B cell (primary cell): ENCODE measurements at regions not wholly inside any gene's neighbourhood (a gene's known extent, or its start where the extent isn't known, plus 50 kb on each side); places are given as distances from the start of the nearest gene placed in this dataset.

Experiments
- ATAC-seq: fragments of 200-7000 bp; cut with Tn5 transposase; one replicate; pipeline ENCODE4 v1.10.0; 2021; ENCODE audit warnings: low read depth, mild to moderate bottlenecking, moderate number of reproducible peaks, moderate library complexity
- CTCF ChIA-PET: fragments of 350-600 bp; sonication (Branson Sonifier 250); formaldehyde crosslinking; loops from one replicate; lab custom pipeline; 2021; ENCODE audit warnings: antibody characterized with exemption, inconsistent platforms; lab: Charles Lee
- POLR2A ChIA-PET: fragments of 350-600 bp; sonication (Branson Sonifier 250); formaldehyde crosslinking; loops from one replicate; lab custom pipeline; 2021; ENCODE audit warnings: antibody characterized with exemption; lab: Charles Lee
- DNase-seq: peaks from one replicate; pipeline ENCODE4 v3.0.0; 2013
- H2AFZ ChIP-seq: 2 replicates; pipeline ENCODE4 v1.6.1; 2012; ENCODE audit warnings: mild to moderate bottlenecking, low read depth, low read length; ENCODE audit not compliant: insufficient read depth, poor library complexity, severe bottlenecking
- H3K27ac ChIP-seq, 2 donors: 1 replicate in 1 of 2; 2 replicates in 1 of 2; pipeline ENCODE4 v1.5.1; 2012 to 2013; ENCODE audit warnings: low read length in 2 of 2, mild to moderate bottlenecking in 2 of 2, moderate library complexity in 1 of 2
- H3K27me3 ChIP-seq, 4 experiments: fragments of 200-600 bp in 1 of 4; sonication (generic) in 1 of 4; replicated peaks in 1 of 4; 1 replicate in 2 of 4; 2 replicates in 2 of 4; pipeline versions ENCODE4 v1.6.1 to v1.7.0; 2013 to 2016; ENCODE audit warnings: low read length in 3 of 4, mild to moderate bottlenecking in 2 of 4, mixed read lengths in 1 of 4, moderate library complexity in 1 of 4; ENCODE audit not compliant: insufficient read depth in 4 of 4, control insufficient read depth in 3 of 4; ENCODE audit errors: control extremely low read depth in 1 of 4
- H3K36me3 ChIP-seq, 2 experiments: replicated peaks in 1 of 2; 1 replicate in 1 of 2; 2 replicates in 1 of 2; pipeline versions ENCODE4 v1.6.1 to v1.7.1; 2013; ENCODE audit warnings: low read length in 1 of 2; ENCODE audit not compliant: insufficient read depth in 2 of 2, control insufficient read depth in 1 of 2; ENCODE audit errors: control extremely low read depth in 1 of 2, extremely low read depth in 1 of 2
- H3K4me1 ChIP-seq, 2 donors: fragments of 200-600 bp in 1 of 2; sonication (generic) in 1 of 2; 1 replicate in 1 of 2; 2 replicates in 1 of 2; pipeline versions ENCODE4 v1.5.1 to v1.6.1; 2013 to 2017; ENCODE audit warnings: low read length in 2 of 2; ENCODE audit not compliant: control insufficient read depth in 2 of 2, insufficient read depth in 2 of 2
- H3K4me2 ChIP-seq: replicated peaks from 2 replicates; pipeline ENCODE3; 2012; ENCODE audit warnings: mild to moderate bottlenecking, low read depth, low read length; ENCODE audit not compliant: poor library complexity, severe bottlenecking
- H3K4me3 ChIP-seq, 5 experiments: fragments of 200-600 bp in 1 of 5; sonication (generic) in 1 of 5; 1 replicate in 3 of 5; 2 replicates in 2 of 5; pipeline versions ENCODE4 v1.5.1 to v1.7.0; 2011 to 2016; ENCODE audit warnings: low read length in 4 of 5, mild to moderate bottlenecking in 4 of 5, low read depth in 2 of 5, control low read depth in 1 of 5, moderate library complexity in 1 of 5; ENCODE audit not compliant: insufficient read depth in 1 of 5; ENCODE audit errors: control extremely low read depth in 1 of 5, extremely low read depth in 1 of 5
- H3K79me2 ChIP-seq: fragments of 200-600 bp; sonication (generic); one replicate; pipeline ENCODE4 v1.6.0; 2016; ENCODE audit warnings: low read length; ENCODE audit not compliant: control insufficient read depth, insufficient read depth
- H3K9ac ChIP-seq: fragments of 200-600 bp; sonication (generic); 2 replicates; pipeline ENCODE4 v1.6.1; 2017; ENCODE audit warnings: mild to moderate bottlenecking, low read length, moderate library complexity
- H3K9me3 ChIP-seq, 3 donors: one replicate each; pipeline versions ENCODE4 v1.6.1 to v1.7.1; 2013; ENCODE audit warnings: low read length in 2 of 3; ENCODE audit not compliant: control insufficient read depth in 2 of 3, insufficient read depth in 1 of 3; ENCODE audit errors: control extremely low read depth in 1 of 3
- H4K20me1 ChIP-seq: 2 replicates; pipeline ENCODE4 v1.6.0; 2012; ENCODE audit warnings: mild to moderate bottlenecking, low read length; ENCODE audit not compliant: insufficient read depth, control insufficient read depth, poor library complexity, severe bottlenecking
- H3K27ac Mint-ChIP-seq: one replicate; pipeline ENCODE4 v1.8.0; 2021; ENCODE audit warnings: mixed read lengths
- H3K27me3 Mint-ChIP-seq: one replicate; pipeline ENCODE4 v1.8.0; 2021; ENCODE audit warnings: mixed read lengths
- H3K4me1 Mint-ChIP-seq: one replicate; pipeline ENCODE4 v1.8.0; 2021; ENCODE audit warnings: mixed read lengths
- H3K4me3 Mint-ChIP-seq: one replicate; pipeline ENCODE4 v1.8.0; 2021; ENCODE audit warnings: mixed read lengths
- H3K9me3 Mint-ChIP-seq: one replicate; pipeline ENCODE4 v1.8.0; 2022; ENCODE audit warnings: mixed read lengths; ENCODE audit not compliant: insufficient read depth
- EZH2 ChIP-seq: IDR thresholded peaks from 2 replicates; pipeline ENCODE4 v1.6.1; 2012; ENCODE audit warnings: borderline replicate concordance, low read depth, mild to moderate bottlenecking, moderate library complexity, low read length; ENCODE audit not compliant: insufficient read depth, poor library complexity, severe bottlenecking
- WGBS: methylation state at CpG from one replicate; pipeline ENCODE4 v1.1.5; 2013; ENCODE audit warnings: missing lambda C conversion rate; ENCODE audit not compliant: insufficient coverage; 5-methylcytosine and 5-hydroxymethylcytosine counted together
- intact Hi-C: fragments of 100-400 bp; cut with micrococcal nuclease; formaldehyde crosslinking; loops from one replicate; pipeline ENCODE4 v1.10.0; 2022
- TF ChIP-seq, protein P1 (sequence below): fragments of 200-600 bp; IDR thresholded peaks from one replicate; pipeline ENCODE4 v1.8.0; 2022; ENCODE audit warnings: antibody characterized with exemption, mild to moderate bottlenecking

- ATAC-seq (no peak), DNase-seq (no peak)
- Histone ChIP-seq H2AFZ (no peak overlapping the region), H3K4me3 (no peak overlapping the region), H3K9me3 (no peaks in the 10 kb centered on the region), H3K27ac (no peak overlapping the region), H3K9ac (no peak overlapping the region), H3K79me2 (no peaks in the 10 kb centered on the region), H3K4me1 (no peaks in the 10 kb centered on the region), H3K27me3 (no peaks in the 10 kb centered on the region), H3K4me2 (no peak overlapping the region), H3K36me3 (no peaks in the 10 kb centered on the region), H4K20me1 (no peaks in the 10 kb centered on the region)
- Mint-ChIP-seq H3K4me3 (no peak overlapping the region), H3K4me1 (peaks cover 3% of the 10 kb centered on the region), H3K9me3 (no peaks in the 10 kb centered on the region), H3K27me3 (no peaks in the 10 kb centered on the region), H3K27ac (no peak overlapping the region)
- intact Hi-C loops = no loop called here
- TF ChIP-seq, protein P1, sequence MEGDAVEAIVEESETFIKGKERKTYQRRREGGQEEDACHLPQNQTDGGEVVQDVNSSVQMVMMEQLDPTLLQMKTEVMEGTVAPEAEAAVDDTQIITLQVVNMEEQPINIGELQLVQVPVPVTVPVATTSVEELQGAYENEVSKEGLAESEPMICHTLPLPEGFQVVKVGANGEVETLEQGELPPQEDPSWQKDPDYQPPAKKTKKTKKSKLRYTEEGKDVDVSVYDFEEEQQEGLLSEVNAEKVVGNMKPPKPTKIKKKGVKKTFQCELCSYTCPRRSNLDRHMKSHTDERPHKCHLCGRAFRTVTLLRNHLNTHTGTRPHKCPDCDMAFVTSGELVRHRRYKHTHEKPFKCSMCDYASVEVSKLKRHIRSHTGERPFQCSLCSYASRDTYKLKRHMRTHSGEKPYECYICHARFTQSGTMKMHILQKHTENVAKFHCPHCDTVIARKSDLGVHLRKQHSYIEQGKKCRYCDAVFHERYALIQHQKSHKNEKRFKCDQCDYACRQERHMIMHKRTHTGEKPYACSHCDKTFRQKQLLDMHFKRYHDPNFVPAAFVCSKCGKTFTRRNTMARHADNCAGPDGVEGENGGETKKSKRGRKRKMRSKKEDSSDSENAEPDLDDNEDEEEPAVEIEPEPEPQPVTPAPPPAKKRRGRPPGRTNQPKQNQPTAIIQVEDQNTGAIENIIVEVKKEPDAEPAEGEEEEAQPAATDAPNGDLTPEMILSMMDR = no peak
- no peak for TF ChIP-seq EZH2
- POLR2A ChIA-PET = interaction anchor here (0.6 kb wide), 1 partner anchor 35 kb away, joined by 3 read pairs; no protein-coding TSS in a partner anchor
- CTCF ChIA-PET = no interaction called here
- WGBS = no CpG with 5 or more reads among the region's 2 CpGs
These were observed 385.6 kb downstream of the LMO4 start for GRCh38 chr1:87714278-87714677.

- Histone ChIP-seq H3K9ac (no peak overlapping the region), H3K9me3 (no peaks in the 10 kb centered on the region), H3K4me1 (no peaks in the 10 kb centered on the region), H2AFZ (no peak overlapping the region), H3K36me3 (no peaks in the 10 kb centered on the region), H3K27me3 (no peaks in the 10 kb centered on the region), H4K20me1 (no peaks in the 10 kb centered on the region), H3K4me3 (no peak overlapping the region), H3K79me2 (no peaks in the 10 kb centered on the region), H3K27ac (no peak overlapping the region), H3K4me2 (no peak overlapping the region)
- peaks cover 3% of the 10 kb centered on the region for H3K4me1 Mint-ChIP-seq
- no peaks in the 10 kb centered on the region for H3K9me3 Mint-ChIP-seq
- intact Hi-C loops = no loop called here
- DNase-seq (no peak), ATAC-seq (no peak)
- no peak overlapping the region for H3K4me3 Mint-ChIP-seq
- H3K27me3 Mint-ChIP-seq = no peaks in the 10 kb centered on the region
- POLR2A ChIA-PET = no interaction called here
- TF ChIP-seq, protein P1 = no peak
- no peak for TF ChIP-seq EZH2
- CTCF ChIA-PET = no interaction called here
- no CpG with 5 or more reads among the region's 3 CpGs for WGBS
- H3K27ac Mint-ChIP-seq = no peak overlapping the region
These were observed 386.4 kb downstream of the LMO4 start for GRCh38 chr1:87715052-87715451.
